KMS-11 (cell line): ENCODE measurements at regions not wholly inside any gene's neighbourhood (a gene's known extent, or its start where the extent isn't known, plus 50 kb on each side); places are given as distances from the start of the nearest gene placed in this dataset.

ENCODE experiments used
- H2AFZ ChIP-seq: fragments of 200-600 bp; sonication (generic); 2 replicates; pipeline ENCODE4 v1.6.1; 2016; ENCODE audit warnings: antibody characterized with exemption, mixed run types, low read depth
- H3K27ac ChIP-seq: fragments of 200-600 bp; sonication (generic); 2 replicates; pipeline ENCODE4 v1.6.1; 2016; ENCODE audit warnings: mild to moderate bottlenecking, mixed run types
- H3K27me3 ChIP-seq: fragments of 200-600 bp; sonication (generic); 2 replicates; pipeline ENCODE4 v1.6.1; 2017; ENCODE audit warnings: mild to moderate bottlenecking, low read depth, mixed run types, moderate library complexity; ENCODE audit not compliant: insufficient read depth
- H3K36me3 ChIP-seq: fragments of 200-600 bp; sonication (generic); 2 replicates; pipeline ENCODE4 v1.6.1; 2017; ENCODE audit warnings: mild to moderate bottlenecking, mixed run types; ENCODE audit not compliant: insufficient read depth
- H3K4me1 ChIP-seq: fragments of 200-600 bp; sonication (generic); 2 replicates; pipeline ENCODE4 v1.6.1; 2016; ENCODE audit warnings: mild to moderate bottlenecking, low read depth, mixed run types; ENCODE audit not compliant: poor library complexity, severe bottlenecking
- H3K4me2 ChIP-seq: fragments of 200-600 bp; sonication (generic); 2 replicates; pipeline ENCODE4 v1.7.0; 2016; ENCODE audit warnings: mild to moderate bottlenecking, mixed run types
- H3K4me3 ChIP-seq: fragments of 200-600 bp; sonication (generic); IDR thresholded peaks from 2 replicates; pipeline ENCODE4 v1.6.1; 2017; ENCODE audit warnings: low read depth, low read length, mixed read lengths; ENCODE audit not compliant: insufficient read depth
- H3K79me2 ChIP-seq: fragments of 200-600 bp; sonication (generic); 2 replicates; pipeline ENCODE4 v1.6.1; 2016; ENCODE audit warnings: low read depth, mixed run types; ENCODE audit not compliant: insufficient read depth
- H3K9ac ChIP-seq: fragments of 200-600 bp; sonication (generic); 2 replicates; pipeline ENCODE4 v1.6.1; 2016; ENCODE audit warnings: mild to moderate bottlenecking, mixed run types
- H4K20me1 ChIP-seq: fragments of 200-600 bp; sonication (generic); 2 replicates; pipeline ENCODE4 v1.6.1; 2016; ENCODE audit warnings: mild to moderate bottlenecking, mixed run types; ENCODE audit not compliant: insufficient read depth
- TF ChIP-seq, protein P1 (sequence below): fragments of 200-600 bp; sonication (generic); conservative IDR thresholded peaks from 2 replicates; pipeline ENCODE4 v1.6.1; 2017; ENCODE audit warnings: low read depth, mild to moderate bottlenecking, antibody characterized with exemption, low read length, moderate library complexity, mixed read lengths

DNA sequence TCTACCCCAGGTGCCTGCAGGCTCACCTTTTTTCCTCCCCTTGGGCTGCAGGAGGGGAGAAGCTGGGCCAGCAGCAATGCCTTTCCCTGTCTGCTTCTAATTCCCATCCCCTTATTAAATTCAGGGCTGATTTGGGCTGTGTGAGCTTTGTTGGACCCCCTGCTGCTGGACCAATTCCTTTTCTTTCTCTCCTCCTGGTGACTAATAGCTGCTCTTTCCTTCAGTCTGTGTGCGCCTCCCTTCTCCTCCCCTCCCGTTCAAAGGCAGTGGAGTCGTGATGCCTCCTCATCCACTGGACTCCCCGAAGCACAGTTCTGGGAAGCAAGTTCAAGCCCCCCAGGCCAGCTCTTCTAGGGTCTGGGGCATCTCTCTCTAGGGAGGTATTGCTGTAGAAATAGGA lies 567.9 kb upstream of the CADM1 start:
- no peak overlapping the region for H3K4me2 ChIP-seq
- no peak overlapping the region for H3K9ac ChIP-seq
- no peak overlapping the region for H3K4me3 ChIP-seq
- H3K27me3 ChIP-seq, result no peaks in the 10 kb centered on the region
- TF ChIP-seq, protein P1, sequence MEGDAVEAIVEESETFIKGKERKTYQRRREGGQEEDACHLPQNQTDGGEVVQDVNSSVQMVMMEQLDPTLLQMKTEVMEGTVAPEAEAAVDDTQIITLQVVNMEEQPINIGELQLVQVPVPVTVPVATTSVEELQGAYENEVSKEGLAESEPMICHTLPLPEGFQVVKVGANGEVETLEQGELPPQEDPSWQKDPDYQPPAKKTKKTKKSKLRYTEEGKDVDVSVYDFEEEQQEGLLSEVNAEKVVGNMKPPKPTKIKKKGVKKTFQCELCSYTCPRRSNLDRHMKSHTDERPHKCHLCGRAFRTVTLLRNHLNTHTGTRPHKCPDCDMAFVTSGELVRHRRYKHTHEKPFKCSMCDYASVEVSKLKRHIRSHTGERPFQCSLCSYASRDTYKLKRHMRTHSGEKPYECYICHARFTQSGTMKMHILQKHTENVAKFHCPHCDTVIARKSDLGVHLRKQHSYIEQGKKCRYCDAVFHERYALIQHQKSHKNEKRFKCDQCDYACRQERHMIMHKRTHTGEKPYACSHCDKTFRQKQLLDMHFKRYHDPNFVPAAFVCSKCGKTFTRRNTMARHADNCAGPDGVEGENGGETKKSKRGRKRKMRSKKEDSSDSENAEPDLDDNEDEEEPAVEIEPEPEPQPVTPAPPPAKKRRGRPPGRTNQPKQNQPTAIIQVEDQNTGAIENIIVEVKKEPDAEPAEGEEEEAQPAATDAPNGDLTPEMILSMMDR, result no peak
- H2AFZ ChIP-seq, result no peak overlapping the region
- H3K27ac ChIP-seq, result no peak overlapping the region
- no peaks in the 10 kb centered on the region for H3K36me3 ChIP-seq
- H4K20me1 ChIP-seq, result no peaks in the 10 kb centered on the region
- no peaks in the 10 kb centered on the region for H3K4me1 ChIP-seq
- no peaks in the 10 kb centered on the region for H3K79me2 ChIP-seq

DNA sequence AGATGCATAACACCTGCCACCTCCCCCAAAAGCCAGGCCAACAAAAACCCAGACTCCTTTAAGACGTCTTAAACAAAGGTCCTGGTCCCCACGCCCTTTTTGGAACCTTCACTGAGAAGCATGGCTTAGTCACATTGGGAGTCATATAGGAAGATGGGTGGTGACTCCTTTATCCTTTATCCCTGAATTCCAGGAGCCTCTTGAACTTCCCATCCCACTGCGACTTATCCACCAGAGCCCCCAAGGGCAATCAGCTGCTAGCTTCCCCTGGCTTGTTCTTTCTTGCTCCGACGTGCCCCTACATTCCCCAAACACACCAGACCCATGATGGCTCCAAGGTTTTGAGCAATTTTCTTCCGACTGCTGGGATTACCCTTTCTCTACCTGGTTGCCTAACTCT lies 567.0 kb upstream of the CADM1 start:
- TF ChIP-seq, protein P1, result no peak
- Histone ChIP-seq H3K27me3 (no peaks in the 10 kb centered on the region), H3K4me1 (no peaks in the 10 kb centered on the region)

DNA sequence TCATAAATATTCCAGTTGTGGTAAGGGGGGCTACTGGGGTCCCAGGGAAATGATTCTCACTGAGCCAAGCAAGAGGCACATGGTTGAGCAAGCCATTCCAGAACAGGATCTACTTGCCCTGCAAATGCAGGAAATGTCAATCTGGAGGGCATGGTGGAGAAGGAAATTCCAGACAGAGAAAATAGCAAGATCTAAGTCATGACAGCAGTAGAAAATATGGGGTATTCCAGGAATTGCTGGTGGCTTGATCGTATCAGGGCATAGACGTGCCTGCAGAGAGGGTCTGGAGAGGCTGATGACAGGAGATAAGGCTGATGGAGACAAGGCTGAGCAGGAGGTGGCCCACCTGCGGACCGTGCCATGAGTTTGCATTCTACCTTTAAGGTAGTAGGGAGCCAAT lies 566.3 kb upstream of the CADM1 start:
- H3K4me1 ChIP-seq, result no peaks in the 10 kb centered on the region
- H3K79me2 ChIP-seq, result no peaks in the 10 kb centered on the region
- TF ChIP-seq, protein P1, result no peak
- no peaks in the 10 kb centered on the region for H3K27me3 ChIP-seq
- H3K4me2 ChIP-seq, result no peak overlapping the region
- H3K4me3 ChIP-seq, result no peak overlapping the region
- no peak overlapping the region for H3K9ac ChIP-seq
- H3K36me3 ChIP-seq, result no peaks in the 10 kb centered on the region
- H4K20me1 ChIP-seq, result no peaks in the 10 kb centered on the region
- no peak overlapping the region for H3K27ac ChIP-seq
- H2AFZ ChIP-seq, result no peak overlapping the region

More for the DNA sequence above, 567.0 kb upstream of the CADM1 start:
- Histone ChIP-seq H3K9ac (no peak overlapping the region), H3K27ac (no peak overlapping the region), H4K20me1 (no peaks in the 10 kb centered on the region), H3K4me3 (no peak overlapping the region), H3K36me3 (no peaks in the 10 kb centered on the region), H3K4me2 (no peak overlapping the region), H2AFZ (no peak overlapping the region), H3K79me2 (no peaks in the 10 kb centered on the region)

DNA sequence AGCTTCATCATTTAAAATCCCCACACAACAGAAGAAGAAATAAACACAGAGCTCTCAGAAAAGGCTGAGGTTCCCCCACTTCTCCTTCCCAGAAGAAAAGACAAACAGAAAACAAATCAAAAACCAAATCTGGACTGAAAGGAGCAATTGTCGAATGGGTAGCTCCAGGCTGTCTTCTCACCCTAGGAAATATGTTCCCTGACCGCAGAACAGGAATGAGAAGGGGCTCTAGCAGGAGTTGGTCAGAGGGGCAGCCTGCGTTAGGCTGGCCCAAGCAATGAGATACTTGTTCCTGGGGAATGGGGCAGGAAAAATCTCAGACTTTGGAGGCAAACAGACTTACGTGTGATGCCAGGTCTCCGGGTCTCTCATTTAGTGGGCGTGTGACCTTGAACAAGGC lies 562.6 kb upstream of the CADM1 start:
- no peak overlapping the region for H3K4me3 ChIP-seq
- H3K79me2 ChIP-seq, result no peaks in the 10 kb centered on the region
- H3K4me2 ChIP-seq, result no peak overlapping the region
- H3K36me3 ChIP-seq, result no peaks in the 10 kb centered on the region
- TF ChIP-seq, protein P1, result no peak
- no peak overlapping the region for H3K9ac ChIP-seq
- H4K20me1 ChIP-seq, result no peaks in the 10 kb centered on the region
- no peak overlapping the region for H2AFZ ChIP-seq
- H3K27me3 ChIP-seq, result no peaks in the 10 kb centered on the region
- no peaks in the 10 kb centered on the region for H3K4me1 ChIP-seq
- H3K27ac ChIP-seq, result no peak overlapping the region
